Dermis microvascular lymphatic vessel endothelial cell (primary cell): ENCODE measurements at regions not wholly inside any gene's neighbourhood (a gene's known extent, or its start where the extent isn't known, plus 50 kb on each side); places are given as distances from the start of the nearest gene placed in this dataset.

ENCODE experiments used
- DNase-seq, 2 donors: peaks; one replicate each; pipeline versions ENCODE4 v3.0.0 to v3.0.0-alpha.2; 2010; ENCODE audit warnings: low read depth in 2 of 2

GRCh38 chr15:37870711-37871110 is 63.7 kb upstream of the TMCO5A start:
- no peak for DNase-seq

- no peak for DNase-seq
Observed at GRCh38 chr15:37872661-37873060, 61.8 kb upstream of the TMCO5A start.

GRCh38 chr15:37873336-37873735 is 61.1 kb upstream of the TMCO5A start:
- no peak for DNase-seq

GRCh38 chr15:37876900-37877299 is 57.5 kb upstream of the TMCO5A start:
- DNase-seq = no peak

- DNase-seq = no peak
Observed at GRCh38 chr15:37877851-37878741, 56.3 kb upstream of the TMCO5A start.

- peak; percentile 36 to 53 for DNase-seq
Observed at GRCh38 chr15:37880009-37880834, 54.2 kb upstream of the TMCO5A start.

GRCh38 chr15:37880835-37881153 is 53.6 kb upstream of the TMCO5A start:
- no peak for DNase-seq

GRCh38 chr15:37881237-37882013 is 53.0 kb upstream of the TMCO5A start:
- no peak for DNase-seq

- DNase-seq = no peak
Observed at GRCh38 chr15:37882640-37883039, 51.8 kb upstream of the TMCO5A start.
